NCI-H446 (cell line): ENCODE measurements at regions not wholly inside any gene's neighbourhood (a gene's known extent, or its start where the extent isn't known, plus 50 kb on each side); places are given as distances from the start of the nearest gene placed in this dataset.

Experiments used
- DNase-seq, 2 experiments: peaks; one replicate each; lab custom pipeline; 2025; lab: John Stamatoyannopoulos, UW

DNA sequence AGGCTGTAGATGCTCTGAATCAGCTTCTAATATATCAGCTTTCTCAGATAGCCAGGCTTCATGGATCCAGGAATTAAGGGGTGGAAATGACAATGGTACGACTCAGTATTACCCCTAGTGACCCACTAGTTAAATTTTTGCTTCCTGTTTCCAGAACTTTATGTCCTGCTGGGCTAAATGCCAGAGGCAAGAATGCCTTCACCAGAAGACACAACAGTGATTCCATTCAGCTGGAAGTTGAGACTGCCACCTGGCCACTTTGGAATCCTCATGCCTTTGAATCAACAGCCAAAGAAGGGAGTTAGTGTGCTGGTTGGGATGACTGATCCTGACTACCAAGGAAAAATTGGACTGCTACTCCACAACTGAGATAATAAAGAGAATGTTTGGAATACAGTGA lies 239.1 kb downstream of the ASXL3 start:
- no peak for DNase-seq

DNA sequence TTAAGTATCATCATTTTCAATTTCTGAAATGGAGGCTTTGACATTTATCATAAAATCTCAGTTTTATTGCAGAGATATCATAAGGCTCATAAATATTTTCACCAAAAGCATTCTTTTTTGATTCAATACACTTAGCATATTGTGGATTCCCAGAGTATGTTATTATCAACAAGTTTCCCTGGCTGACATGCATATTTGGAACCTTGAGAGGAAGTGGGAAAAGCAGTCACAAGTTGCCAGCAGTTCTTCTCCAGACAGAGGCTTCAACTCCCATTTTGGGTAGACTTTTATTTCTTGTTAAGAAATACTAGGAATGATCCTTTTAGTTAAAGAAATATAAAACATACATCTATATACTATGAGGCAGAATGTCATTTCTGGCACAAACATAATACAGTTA lies 236.5 kb downstream of the ASXL3 start:
- DNase-seq = no peak

DNA sequence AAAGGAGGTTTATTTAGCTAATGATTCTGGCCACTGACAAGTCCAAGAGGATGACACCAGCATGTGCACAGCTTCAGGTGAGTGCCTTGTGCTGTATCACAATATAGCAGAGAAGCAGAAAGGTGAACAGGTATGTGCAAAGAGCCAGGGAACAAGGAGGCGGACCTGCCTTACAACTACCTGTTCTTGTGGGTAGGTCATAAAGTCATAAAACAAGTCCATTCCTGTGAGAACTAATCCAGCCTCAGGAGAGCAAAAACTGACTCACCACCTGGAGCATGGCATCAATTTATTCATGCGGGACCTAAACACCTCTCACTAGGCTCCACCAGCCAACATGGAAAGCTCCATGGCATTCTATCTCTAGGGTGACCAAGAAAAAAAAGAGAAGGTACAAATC lies 234.2 kb downstream of the ASXL3 start:
- DNase-seq = no peak

DNA sequence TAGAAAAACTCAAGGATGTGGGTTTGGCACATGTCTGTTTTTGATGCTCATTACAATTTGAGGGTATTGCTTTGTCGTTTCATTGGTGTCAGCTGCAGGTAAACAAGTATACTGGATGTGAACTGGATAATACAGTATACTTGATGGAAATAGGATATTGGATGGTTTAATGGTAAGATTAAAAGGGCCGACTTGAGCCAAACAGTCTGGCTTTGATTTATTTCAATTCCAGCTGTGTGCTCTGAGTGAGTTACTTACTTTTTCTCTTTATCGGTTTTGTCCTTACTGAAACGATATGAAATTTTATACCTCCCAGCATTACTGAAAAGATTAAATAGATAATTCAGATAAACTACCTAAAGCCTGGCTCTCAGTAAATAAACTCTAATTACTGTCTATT lies 227.6 kb downstream of the ASXL3 start:
- no peak for DNase-seq

DNA sequence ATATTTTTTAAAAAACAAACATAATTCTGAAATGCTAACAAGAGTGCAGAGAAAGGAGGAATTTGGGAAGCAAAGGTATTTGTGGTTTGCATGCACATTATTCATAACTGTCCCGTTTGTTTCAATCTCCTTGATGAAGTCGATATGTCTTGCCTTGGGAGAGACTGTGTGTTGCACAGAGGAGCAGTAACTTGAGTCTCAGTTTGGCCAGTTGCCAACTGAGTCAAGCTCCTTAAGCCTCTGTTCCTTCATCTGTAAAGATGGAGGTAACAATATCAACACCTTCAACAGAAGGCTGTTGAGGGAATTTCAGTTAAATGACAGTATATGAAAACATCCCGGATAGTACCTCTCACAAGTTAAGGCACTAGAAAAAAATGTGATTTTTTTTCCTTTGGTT lies 226.2 kb downstream of the ASXL3 start:
- peak in 1 of 2 experiments; percentile 32 for DNase-seq

DNA sequence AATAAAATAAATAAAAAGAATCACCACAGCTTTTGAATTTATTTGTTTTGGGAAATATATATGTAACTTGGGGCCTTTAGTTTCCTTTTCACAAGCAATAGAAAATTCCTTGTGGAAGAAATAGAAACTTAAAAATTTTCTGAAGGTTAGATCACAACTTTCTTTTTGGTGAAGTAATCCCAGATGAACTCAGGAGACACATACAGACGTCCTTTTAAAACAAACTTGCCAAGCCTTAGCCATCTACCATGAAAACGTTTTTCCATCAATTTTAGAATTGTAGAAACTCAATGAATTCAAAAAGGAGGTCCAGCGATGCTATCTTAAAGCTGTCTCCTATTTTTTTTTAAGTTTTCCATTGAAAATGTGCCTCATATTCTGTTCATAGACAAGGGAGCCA lies 225.6 kb downstream of the ASXL3 start:
- no peak for DNase-seq

DNA sequence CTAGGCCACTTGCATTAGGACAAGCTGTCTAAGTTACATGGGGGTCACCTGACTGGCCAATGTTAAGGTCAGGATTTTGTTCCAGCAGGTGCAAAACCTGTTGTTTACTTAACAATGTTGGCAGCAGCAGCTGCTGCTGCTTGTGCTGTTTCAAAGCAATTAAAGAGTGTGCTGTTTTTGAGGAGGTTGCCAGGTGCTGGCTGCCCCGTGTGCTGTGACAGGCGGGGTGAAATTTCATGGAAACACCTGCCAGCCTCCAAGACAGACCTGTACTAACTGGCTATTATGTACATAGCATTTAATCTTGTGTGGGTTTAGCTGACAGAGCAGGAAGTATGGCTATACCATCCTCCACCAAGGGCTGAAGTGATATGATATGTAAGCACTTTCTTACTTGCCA lies 224.9 kb downstream of the ASXL3 start:
- DNase-seq = no peak
